K562 (cell line): ENCODE measurements at regions not wholly inside any gene's neighbourhood (a gene's known extent, or its start where the extent isn't known, plus 50 kb on each side); places are given as distances from the start of the nearest gene placed in this dataset.

Experiments
- AFF1 ChIP-seq, 2 experiments: fragments of 450-650 bp; IDR thresholded peaks; 2 replicates each; pipeline ENCODE4 v1.6.1; 2018; ENCODE audit warnings: mild to moderate bottlenecking in 2 of 2, low read depth in 1 of 2; ENCODE audit not compliant: partially characterized antibody in 2 of 2
- CREB5 ChIP-seq: fragments of 250-450 bp; sonication (Bioruptor Pico); IDR thresholded peaks from 2 replicates; pipeline ENCODE4 v1.5.0; 2020; ENCODE audit warnings: mild to moderate bottlenecking
- DACH1 ChIP-seq: fragments of 450-650 bp; IDR thresholded peaks from 2 replicates; pipeline ENCODE4 v1.6.1; 2018; ENCODE audit not compliant: partially characterized antibody
- DNMT1 ChIP-seq: fragments of 450-650 bp; IDR thresholded peaks from 2 replicates; pipeline ENCODE4 v1.6.1; 2016; ENCODE audit warnings: antibody characterized with exemption, mild to moderate bottlenecking
- DPF2 ChIP-seq: fragments of 450-650 bp; IDR thresholded peaks from 2 replicates; pipeline ENCODE4 v1.6.1; 2016
- HNRNPUL1 ChIP-seq: fragments of 200-400 bp; formaldehyde crosslinking; IDR thresholded peaks from 2 replicates; pipeline ENCODE4 v1.6.1; 2017; ENCODE audit warnings: low read length
- KLF6 ChIP-seq: fragments of 250-450 bp; sonication (Bioruptor Pico); IDR thresholded peaks from 2 replicates; pipeline ENCODE4 v1.4.0; 2020; ENCODE audit warnings: mild to moderate bottlenecking, moderate library complexity, borderline replicate concordance
- MEF2D ChIP-seq: conservative IDR thresholded peaks from 2 replicates; pipeline ENCODE4 v1.6.1; 2016; ENCODE audit warnings: low read depth, missing genetic modification characterization, missing compliant biosample characterization
- PCBP2 ChIP-seq: fragments of 200-400 bp; formaldehyde crosslinking; IDR thresholded peaks from 2 replicates; pipeline ENCODE4 v1.6.1; 2018; ENCODE audit warnings: low read length, low read depth, mild to moderate bottlenecking, moderate library complexity; ENCODE audit not compliant: poor library complexity, severe bottlenecking
- SOX6 ChIP-seq: fragments of 450-650 bp; IDR thresholded peaks from 2 replicates; pipeline ENCODE4 v1.6.1; 2014; ENCODE audit warnings: mild to moderate bottlenecking
- TAL1 ChIP-seq: fragments of 450-650 bp; IDR thresholded peaks from 2 replicates; pipeline ENCODE4 v1.6.1; 2016; ENCODE audit warnings: mild to moderate bottlenecking
- TBP ChIP-seq: optimal IDR thresholded peaks from 2 replicates; pipeline ENCODE3; 2011; ENCODE audit warnings: low read depth, low read length, improper control_type of control experiment
- ZBTB49 ChIP-seq: sonication (generic); formaldehyde crosslinking; IDR thresholded peaks from 2 replicates; pipeline ENCODE4 v1.8.0; 2022; ENCODE audit warnings: missing genetic modification reagents, mild to moderate bottlenecking, borderline replicate concordance
- ZNF408 ChIP-seq: fragments of 250-450 bp; sonication (Bioruptor Pico); IDR thresholded peaks from 2 replicates; pipeline ENCODE4 v1.4.0; 2020; ENCODE audit warnings: low read depth, mild to moderate bottlenecking, moderate library complexity
- TF ChIP-seq, protein P1 (sequence below): fragments of 450-650 bp; formaldehyde crosslinking; IDR thresholded peaks from 2 replicates; pipeline ENCODE4 v1.4.0; 2020; ENCODE audit warnings: mild to moderate bottlenecking, mixed read lengths
- TF ChIP-seq, protein P2 (sequence below): sonication (generic); formaldehyde crosslinking; IDR thresholded peaks from 2 replicates; pipeline ENCODE4 v1.8.0; 2022; ENCODE audit warnings: mild to moderate bottlenecking, missing genetic modification reagents

- TF ChIP-seq CREB5 (CRISPR knock-in tag) (no peak), HNRNPUL1 (no peak), ZBTB49 (no peak), PCBP2 (no peak), ZNF408 (CRISPR knock-in tag) (no peak), SOX6 (peak; percentile 65; the same call in 1 of the 2 replicates), DPF2 (peak; percentile 50), AFF1 (IDR thresholded peaks at IDR 0.05; ENCODE audit: low read depth in 1 of 2, partially characterized antibody in 2 of 2) (no peak), TAL1 (no peak), KLF6 (CRISPR knock-in tag) (no peak), TBP (no peak), DACH1 (no peak), MEF2D (tag) (no peak), DNMT1 (no peak)
- TF ChIP-seq, protein P1, sequence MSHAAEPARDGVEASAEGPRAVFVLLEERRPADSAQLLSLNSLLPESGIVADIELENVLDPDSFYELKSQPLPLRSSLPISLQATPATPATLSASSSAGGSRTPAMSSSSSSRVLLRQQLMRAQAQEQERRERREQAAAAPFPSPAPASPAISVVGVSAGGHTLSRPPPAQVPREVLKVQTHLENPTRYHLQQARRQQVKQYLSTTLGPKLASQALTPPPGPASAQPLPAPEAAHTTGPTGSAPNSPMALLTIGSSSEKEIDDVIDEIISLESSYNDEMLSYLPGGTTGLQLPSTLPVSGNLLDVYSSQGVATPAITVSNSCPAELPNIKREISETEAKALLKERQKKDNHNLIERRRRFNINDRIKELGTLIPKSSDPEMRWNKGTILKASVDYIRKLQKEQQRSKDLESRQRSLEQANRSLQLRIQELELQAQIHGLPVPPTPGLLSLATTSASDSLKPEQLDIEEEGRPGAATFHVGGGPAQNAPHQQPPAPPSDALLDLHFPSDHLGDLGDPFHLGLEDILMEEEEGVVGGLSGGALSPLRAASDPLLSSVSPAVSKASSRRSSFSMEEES, result no peak
- TF ChIP-seq, protein P2, sequence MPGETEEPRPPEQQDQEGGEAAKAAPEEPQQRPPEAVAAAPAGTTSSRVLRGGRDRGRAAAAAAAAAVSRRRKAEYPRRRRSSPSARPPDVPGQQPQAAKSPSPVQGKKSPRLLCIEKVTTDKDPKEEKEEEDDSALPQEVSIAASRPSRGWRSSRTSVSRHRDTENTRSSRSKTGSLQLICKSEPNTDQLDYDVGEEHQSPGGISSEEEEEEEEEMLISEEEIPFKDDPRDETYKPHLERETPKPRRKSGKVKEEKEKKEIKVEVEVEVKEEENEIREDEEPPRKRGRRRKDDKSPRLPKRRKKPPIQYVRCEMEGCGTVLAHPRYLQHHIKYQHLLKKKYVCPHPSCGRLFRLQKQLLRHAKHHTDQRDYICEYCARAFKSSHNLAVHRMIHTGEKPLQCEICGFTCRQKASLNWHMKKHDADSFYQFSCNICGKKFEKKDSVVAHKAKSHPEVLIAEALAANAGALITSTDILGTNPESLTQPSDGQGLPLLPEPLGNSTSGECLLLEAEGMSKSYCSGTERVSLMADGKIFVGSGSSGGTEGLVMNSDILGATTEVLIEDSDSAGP (CRISPR knock-in tag), result no peak
Measured at GRCh38 chr1:108327534-108328466, 83.9 kb upstream of the NBPF4 start (continued).
